ENCODE measurements at regions not wholly inside any gene's neighbourhood (a gene's known extent, or its start where the extent isn't known, plus 50 kb on each side); places are given as distances from the start of the nearest gene placed in this dataset.

DNA sequence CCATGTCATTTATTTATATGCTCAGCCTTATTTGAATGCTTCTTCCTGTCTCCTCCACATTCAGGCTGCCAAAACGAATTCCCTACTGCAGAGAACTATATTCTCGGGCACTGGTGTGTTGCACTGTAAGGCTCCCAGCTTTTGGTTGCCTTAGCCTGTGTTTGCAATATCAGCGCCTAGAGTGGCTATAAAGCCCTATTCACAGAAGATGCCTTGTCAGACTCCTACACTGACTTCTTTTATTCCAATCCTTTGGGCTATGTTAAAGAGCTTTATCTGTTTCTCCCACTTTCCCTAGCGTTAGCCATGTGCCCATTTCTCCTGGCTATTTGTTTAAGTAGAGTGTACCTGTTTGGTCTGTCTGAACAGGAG lies 62.4 kb upstream of the EHBP1 start:
- intact Hi-C loops (cut with micrococcal nuclease; ENCODE audit: unreplicated experiment), result loop anchor here (5.0 kb wide), 1 partner anchor 136 kb away; the partner anchor contains the start of gene TMEM17
- Mint-ChIP-seq H3K4me1 (ENCODE audit: low read depth, unreplicated experiment) (peaks cover 22% of the 10 kb centered on the region), H3K36me3 (ENCODE audit: insufficient read depth, unreplicated experiment) (peaks cover 5% of the 10 kb centered on the region), H3K27ac (ENCODE audit: unreplicated experiment) (no peak overlapping the region), H3K4me3 (ENCODE audit: unreplicated experiment) (no peak overlapping the region), H3K27me3 (ENCODE audit: insufficient read depth, unreplicated experiment) (no peaks in the 10 kb centered on the region), H3K9me3 (ENCODE audit: unreplicated experiment) (no peaks in the 10 kb centered on the region)
- Histone ChIP-seq H3K9me3 (no peaks in the 10 kb centered on the region), H3K27me3 (replicated peaks; ENCODE audit: control insufficient read depth, insufficient read depth, low read length) (no peaks in the 10 kb centered on the region), H3K4me3 (ENCODE audit: low read depth, low read length) (no peak overlapping the region), H3K4me1 (peaks cover 31% of the 10 kb centered on the region), H3K36me3 (ENCODE audit: control insufficient read depth, insufficient read depth, low read length) (no peaks in the 10 kb centered on the region)
- no peak for TF ChIP-seq CTCF (IDR thresholded peaks at IDR 0.05; ENCODE audit: insufficient read depth in 1 of 2, low read depth in 1 of 2, low read length in 1 of 2, severe bottlenecking in 1 of 2, unreplicated experiment in 1 of 2)
- CTCF ChIA-PET, result interaction anchor here (1.0 to 1.9 kb wide), 4 partner anchors 62 to 186 kb away, joined by 3 to 5 read pairs (median 4); partner anchors contain the start of genes EHBP1 and TMEM17
- POLR2A ChIA-PET, result no interaction called here
- BruUV-seq (replicated peaks), result no TSS peak
- DNase-seq, result no peak

GRCh38 chr2:62642429-62643099 lies 62.9 kb upstream of the EHBP1 start:
- DNase-seq, result no peak
- Mint-ChIP-seq H3K9me3 (ENCODE audit: unreplicated experiment) (no peaks in the 10 kb centered on the region), H3K27me3 (ENCODE audit: insufficient read depth, unreplicated experiment) (no peaks in the 10 kb centered on the region), H3K4me3 (ENCODE audit: unreplicated experiment) (no peak overlapping the region), H3K4me1 (ENCODE audit: low read depth, unreplicated experiment) (peaks cover 22% of the 10 kb centered on the region), H3K36me3 (ENCODE audit: insufficient read depth, unreplicated experiment) (peaks cover 5% of the 10 kb centered on the region), H3K27ac (ENCODE audit: unreplicated experiment) (peak overlapping the region; percentile 23)
- H3K36me3 ChIP-seq (ENCODE audit: control insufficient read depth, insufficient read depth, low read length), result no peaks in the 10 kb centered on the region
- intact Hi-C loops (cut with micrococcal nuclease; ENCODE audit: unreplicated experiment), result loop anchor here (5.0 kb wide), 1 partner anchor 135 kb away; the partner anchor contains the start of gene TMEM17
- POLR2A ChIA-PET, result no interaction called here
- no peaks in the 10 kb centered on the region for H3K9me3 ChIP-seq
- TF ChIP-seq CTCF (IDR thresholded peaks at IDR 0.05; ENCODE audit: insufficient read depth in 1 of 2, low read depth in 1 of 2, low read length in 1 of 2, severe bottlenecking in 1 of 2, unreplicated experiment in 1 of 2), result no peak
- H3K4me3 ChIP-seq (ENCODE audit: low read depth, low read length), result no peak overlapping the region
- H3K27me3 ChIP-seq (replicated peaks; ENCODE audit: control insufficient read depth, insufficient read depth, low read length), result no peaks in the 10 kb centered on the region
- no TSS peak for BruUV-seq (replicated peaks)
- CTCF ChIA-PET, result interaction anchor here (1.0 to 1.9 kb wide), 4 partner anchors 63 to 186 kb away, joined by 3 to 5 read pairs (median 4); partner anchors contain the start of genes EHBP1 and TMEM17
- peaks cover 31% of the 10 kb centered on the region for H3K4me1 ChIP-seq

GRCh38 chr2:62641936-62642335 lies 63.6 kb upstream of the EHBP1 start:
- Histone ChIP-seq H3K9me3 (no peaks in the 10 kb centered on the region), H3K4me1 (peaks cover 31% of the 10 kb centered on the region), H3K36me3 (ENCODE audit: control insufficient read depth, insufficient read depth, low read length) (no peaks in the 10 kb centered on the region), H3K27me3 (replicated peaks; ENCODE audit: control insufficient read depth, insufficient read depth, low read length) (no peaks in the 10 kb centered on the region), H3K4me3 (ENCODE audit: low read depth, low read length) (no peak overlapping the region)
- intact Hi-C loops (cut with micrococcal nuclease; ENCODE audit: unreplicated experiment), result loop anchor here (1.0 to 5.0 kb wide), 2 partner anchors 12 to 135 kb away; partner anchors contain the start of gene TMEM17
- H3K27ac Mint-ChIP-seq (ENCODE audit: unreplicated experiment), result peak overlapping the region; percentile 23
- no peaks in the 10 kb centered on the region for H3K27me3 Mint-ChIP-seq (ENCODE audit: insufficient read depth, unreplicated experiment)
- H3K36me3 Mint-ChIP-seq (ENCODE audit: insufficient read depth, unreplicated experiment), result peaks cover 5% of the 10 kb centered on the region
- POLR2A ChIA-PET, result interaction anchor here (1.1 to 1.2 kb wide), 2 partner anchors 12 to 64 kb away, joined by 4 read pairs; no protein-coding TSS in a partner anchor
- H3K4me1 Mint-ChIP-seq (ENCODE audit: low read depth, unreplicated experiment), result peaks cover 22% of the 10 kb centered on the region
- TF ChIP-seq CTCF (IDR thresholded peaks at IDR 0.05; ENCODE audit: insufficient read depth in 1 of 2, low read depth in 1 of 2, low read length in 1 of 2, severe bottlenecking in 1 of 2, unreplicated experiment in 1 of 2), result no peak
- CTCF ChIA-PET, result interaction anchor here (1.0 to 1.9 kb wide), 4 partner anchors 64 to 185 kb away, joined by 3 to 5 read pairs (median 4); partner anchors contain the start of genes EHBP1 and TMEM17
- no TSS peak for BruUV-seq (replicated peaks)
- no peak overlapping the region for H3K4me3 Mint-ChIP-seq (ENCODE audit: unreplicated experiment)
- no peak for DNase-seq
- H3K9me3 Mint-ChIP-seq (ENCODE audit: unreplicated experiment), result no peaks in the 10 kb centered on the region
